ENCODE measurements at regions not wholly inside any gene's neighbourhood (a gene's known extent, or its start where the extent isn't known, plus 50 kb on each side); places are given as distances from the start of the nearest gene placed in this dataset.

GRCh38 chr18:78208461-78208860, 771.2 kb upstream of the SALL3 start:
- no peak for DNase-seq (ENCODE audit: low read depth)

- DNase-seq (ENCODE audit: low read depth), result no peak
These were observed 766.1 kb upstream of the SALL3 start for GRCh38 chr18:78213361-78213994.

GRCh38 chr18:78221496-78221895, 758.1 kb upstream of the SALL3 start:
- no peak for DNase-seq (ENCODE audit: low read depth)

- no peak for DNase-seq (ENCODE audit: low read depth)
These were observed 750.6 kb upstream of the SALL3 start for GRCh38 chr18:78228974-78229373.

GRCh38 chr18:78230911-78231310, 748.7 kb upstream of the SALL3 start:
- DNase-seq (ENCODE audit: low read depth), result no peak

- no peak for DNase-seq (ENCODE audit: low read depth)
These were observed 747.4 kb upstream of the SALL3 start for GRCh38 chr18:78232196-78232595.

GRCh38 chr18:78237864-78238263, 741.8 kb upstream of the SALL3 start:
- no peak for DNase-seq (ENCODE audit: low read depth)

GRCh38 chr18:78238404-78239089, 741.1 kb upstream of the SALL3 start:
- no peak for DNase-seq (ENCODE audit: low read depth)

GRCh38 chr18:78239090-78239457, 740.5 kb upstream of the SALL3 start:
- DNase-seq (ENCODE audit: low read depth), result no peak

- no peak for DNase-seq (ENCODE audit: low read depth)
These were observed 739.5 kb upstream of the SALL3 start for GRCh38 chr18:78240101-78240500.

- DNase-seq (ENCODE audit: low read depth), result no peak
These were observed 738.9 kb upstream of the SALL3 start for GRCh38 chr18:78240627-78241252.

GRCh38 chr18:78241535-78242253, 737.9 kb upstream of the SALL3 start:
- no peak for DNase-seq (ENCODE audit: low read depth)

GRCh38 chr18:78242254-78242643, 737.4 kb upstream of the SALL3 start:
- DNase-seq (ENCODE audit: low read depth), result no peak

GRCh38 chr18:78242806-78243205, 736.8 kb upstream of the SALL3 start:
- DNase-seq (ENCODE audit: low read depth), result no peak

- no peak for DNase-seq (ENCODE audit: low read depth)
These were observed 734.8 kb upstream of the SALL3 start for GRCh38 chr18:78244779-78245178.

- no peak for DNase-seq (ENCODE audit: low read depth)
These were observed 734.2 kb upstream of the SALL3 start for GRCh38 chr18:78245451-78245850.

GRCh38 chr18:78246050-78246449, 733.6 kb upstream of the SALL3 start:
- no peak for DNase-seq (ENCODE audit: low read depth)

- no peak for DNase-seq (ENCODE audit: low read depth)
These were observed 733.0 kb upstream of the SALL3 start for GRCh38 chr18:78246588-78246987.

- no peak for DNase-seq (ENCODE audit: low read depth)
These were observed 731.9 kb upstream of the SALL3 start for GRCh38 chr18:78247615-78248289.

GRCh38 chr18:78255013-78255412, 724.6 kb upstream of the SALL3 start:
- DNase-seq (ENCODE audit: low read depth), result no peak

- no peak for DNase-seq (ENCODE audit: low read depth)
These were observed 711.2 kb upstream of the SALL3 start for GRCh38 chr18:78268226-78268988.

GRCh38 chr18:78271790-78272189, 707.8 kb upstream of the SALL3 start:
- DNase-seq (ENCODE audit: low read depth), result no peak

Data from CMK (cell line).